ENCODE measurements at regions not wholly inside any gene's neighbourhood (a gene's known extent, or its start where the extent isn't known, plus 50 kb on each side); places are given as distances from the start of the nearest gene placed in this dataset.
A peak's percentile ranks its signal among the peaks of the same experiment; 100 is the strongest.

- TF ChIP-seq CTCF (IDR thresholded peaks at IDR 0.05) (no peak), POLR2A (IDR thresholded peaks at IDR 0.05) (no peak), POLR2AphosphoS5 (IDR thresholded peaks at IDR 0.05) (peak; percentile 35)
Observed at GRCh38 chr1:184914149-184914548, 60.2 kb downstream of the NIBAN1 start.

Data from prostate gland (tissue), 2 donors.